Skeletal muscle tissue (tissue), 3 donors: ENCODE measurements at regions not wholly inside any gene's neighbourhood (a gene's known extent, or its start where the extent isn't known, plus 50 kb on each side); places are given as distances from the start of the nearest gene placed in this dataset.
"Not testable (repeated sequence)": the region's sequence is repeated elsewhere in the genome, so short reads cannot be mapped to it uniquely, and the experiment has no call there.

Experiments used
- H3K27ac ChIP-seq: one replicate; pipeline ENCODE4 v1.7.0; 2013; ENCODE audit warnings: mild to moderate bottlenecking, low read depth, low read length, inconsistent platforms
- H3K27me3 ChIP-seq, 3 donors: one replicate each; pipeline ENCODE4 v1.7.0; 2013; ENCODE audit warnings: low read length in 3 of 3; ENCODE audit not compliant: control insufficient read depth in 3 of 3, insufficient read depth in 3 of 3
- H3K36me3 ChIP-seq, 3 donors: one replicate each; pipeline ENCODE4 v1.7.0; 2013; ENCODE audit warnings: low read length in 3 of 3; ENCODE audit not compliant: control insufficient read depth in 3 of 3, insufficient read depth in 3 of 3
- H3K4me1 ChIP-seq, 3 donors: one replicate each; pipeline ENCODE4 v1.7.0; 2013; ENCODE audit warnings: low read length in 3 of 3, mild to moderate bottlenecking in 3 of 3; ENCODE audit not compliant: control insufficient read depth in 3 of 3, insufficient read depth in 3 of 3
- H3K4me3 ChIP-seq, 3 donors: one replicate each; pipeline ENCODE4 v1.7.0; 2013; ENCODE audit warnings: low read length in 3 of 3
- H3K9ac ChIP-seq, 3 donors: one replicate each; pipeline ENCODE4 v1.7.0; 2013; ENCODE audit warnings: low read length in 3 of 3, mild to moderate bottlenecking in 3 of 3, moderate library complexity in 2 of 3, low read depth in 1 of 3
- H3K9me3 ChIP-seq, 3 donors: one replicate each; pipeline ENCODE4 v1.7.0; 2013; ENCODE audit warnings: low read length in 3 of 3; ENCODE audit not compliant: control insufficient read depth in 3 of 3
- donor health status: Osteomylitis.

DNA sequence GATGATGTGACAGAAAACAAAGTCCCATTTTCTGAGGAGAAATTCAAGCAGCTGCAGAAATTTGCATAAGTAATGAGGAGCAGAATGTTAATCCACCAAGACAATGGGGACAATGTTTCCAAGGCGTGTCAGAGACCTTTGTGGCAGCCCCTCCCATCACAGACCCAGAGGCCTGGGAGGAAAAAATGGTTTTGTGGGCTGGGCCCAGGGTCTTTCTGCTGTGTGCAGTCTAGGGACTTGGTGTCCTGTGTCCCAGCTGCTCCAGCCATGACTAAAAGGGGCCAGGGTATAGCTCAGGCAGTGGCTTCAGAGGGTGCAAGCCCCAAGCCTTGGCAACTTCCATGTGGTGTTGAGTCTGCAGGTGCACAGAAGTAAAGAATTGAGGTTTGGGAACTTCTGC, 84.6 kb upstream of the THUMPD2 start:
- H3K9me3 ChIP-seq, H3K27ac ChIP-seq, H3K36me3 ChIP-seq, H3K9ac ChIP-seq, H3K27me3 ChIP-seq, H3K4me3 ChIP-seq, H3K4me1 ChIP-seq: not testable (repeated sequence)

GRCh38 chr2:39860538-39860937, 81.5 kb upstream of the THUMPD2 start:
- Histone ChIP-seq H3K27me3 (no peaks in the 10 kb centered on the region), H3K9ac (no peak overlapping the region), H3K36me3 (no peaks in the 10 kb centered on the region), H3K4me3 (no peak overlapping the region), H3K27ac (no peak overlapping the region), H3K9me3 (no peaks in the 10 kb centered on the region), H3K4me1 (no peaks in the 10 kb centered on the region)

- Histone ChIP-seq H3K4me3 (no peak overlapping the region), H3K9me3 (no peaks in the 10 kb centered on the region), H3K27me3 (no peaks in the 10 kb centered on the region), H3K9ac (no peak overlapping the region), H3K27ac (no peak overlapping the region), H3K4me1 (no peaks in the 10 kb centered on the region), H3K36me3 (no peaks in the 10 kb centered on the region)
Observed at GRCh38 chr2:39858677-39859076, 79.6 kb upstream of the THUMPD2 start.

DNA sequence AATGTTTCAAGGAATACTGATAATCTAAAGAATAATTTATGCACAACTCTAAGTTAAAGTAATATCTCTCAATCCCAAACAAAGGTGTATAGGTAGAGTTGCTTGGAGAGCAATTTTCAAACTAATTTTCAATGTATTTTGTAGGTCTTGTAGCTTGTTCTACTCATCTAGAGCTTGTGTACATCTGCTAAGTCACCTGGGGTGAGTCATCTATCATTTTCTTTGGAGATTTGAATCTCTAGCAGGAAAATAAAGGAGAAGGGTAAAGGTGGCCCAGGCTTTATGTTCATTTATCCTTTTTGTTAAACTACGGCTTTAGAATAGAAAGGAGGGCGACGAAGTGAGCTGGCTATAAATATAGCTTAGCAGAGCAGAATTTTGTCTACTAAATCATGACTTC, 76.8 kb upstream of the THUMPD2 start:
- H3K4me3 ChIP-seq: no peak overlapping the region
- H3K9ac ChIP-seq: no peak overlapping the region
- H3K4me1 ChIP-seq: peaks cover 0 to 5% (median 2%) of the 10 kb centered on the region in 3 donors
- no peak overlapping the region for H3K27ac ChIP-seq
- H3K27me3 ChIP-seq: no peaks in the 10 kb centered on the region
- H3K36me3 ChIP-seq: no peaks in the 10 kb centered on the region
- H3K9me3 ChIP-seq: no peaks in the 10 kb centered on the region

DNA sequence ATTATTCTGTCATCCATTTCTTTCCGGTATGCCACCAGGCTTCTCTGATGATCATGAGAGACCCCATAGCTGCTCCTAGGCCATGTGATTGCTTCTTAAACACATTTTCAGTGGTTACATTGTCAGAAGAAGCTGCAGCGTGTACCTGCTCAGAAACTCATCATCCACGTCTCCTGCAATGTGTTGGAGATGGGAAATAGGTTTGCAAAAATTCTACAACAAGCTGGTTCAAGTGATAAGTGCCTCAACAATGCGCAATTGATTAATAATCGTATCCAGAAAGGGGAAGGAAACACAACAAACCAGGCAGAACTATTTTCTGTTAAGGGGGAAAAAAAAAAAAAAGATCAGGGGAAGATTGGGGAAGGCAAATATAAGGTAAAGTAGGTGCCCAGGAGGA, 75.7 kb upstream of the THUMPD2 start:
- peaks cover 0 to 5% (median 2%) of the 10 kb centered on the region in 3 donors for H3K4me1 ChIP-seq
- no peak overlapping the region for H3K27ac ChIP-seq
- H3K4me3 ChIP-seq: no peak overlapping the region

GRCh38 chr2:39852831-39853230, 73.8 kb upstream of the THUMPD2 start:
- H3K27ac ChIP-seq: no peak overlapping the region
- no peak overlapping the region for H3K9ac ChIP-seq
- H3K9me3 ChIP-seq: no peaks in the 10 kb centered on the region
- H3K4me3 ChIP-seq: no peak overlapping the region
- no peaks in the 10 kb centered on the region for H3K36me3 ChIP-seq
- H3K27me3 ChIP-seq: no peaks in the 10 kb centered on the region
- H3K4me1 ChIP-seq: peaks cover 0 to 5% (median 2%) of the 10 kb centered on the region in 3 donors

More for the DNA sequence above, 75.7 kb upstream of the THUMPD2 start:
- Histone ChIP-seq H3K36me3 (no peaks in the 10 kb centered on the region), H3K9me3 (no peaks in the 10 kb centered on the region), H3K9ac (no peak overlapping the region), H3K27me3 (no peaks in the 10 kb centered on the region)

DNA sequence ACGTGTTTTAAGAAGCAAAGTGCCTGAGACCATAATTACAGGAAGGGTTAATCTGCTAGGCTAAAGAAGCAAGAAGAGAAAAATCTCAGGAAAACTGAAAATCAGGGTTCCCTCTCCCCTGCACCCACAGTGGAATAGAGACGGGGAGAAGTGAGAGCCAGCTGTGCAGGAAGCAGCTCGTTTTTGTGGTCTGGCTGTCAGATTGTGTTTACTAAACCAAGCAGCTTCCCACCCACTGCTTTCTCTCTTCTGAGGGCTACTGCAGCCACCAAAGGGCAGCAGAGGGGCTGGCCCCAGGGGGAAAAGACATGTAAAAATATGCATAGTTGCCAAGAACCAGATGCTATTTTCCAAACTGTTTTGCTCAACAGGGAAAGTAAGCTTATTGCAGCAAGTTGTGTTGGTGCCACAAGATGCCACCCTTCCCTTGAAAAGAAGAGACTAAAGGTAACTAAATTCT, 72.6 kb upstream of the THUMPD2 start:
- Histone ChIP-seq H3K4me3 (no peak overlapping the region), H3K27me3 (no peaks in the 10 kb centered on the region), H3K36me3 (no peaks in the 10 kb centered on the region), H3K4me1 (peaks cover 0 to 5% (median 2%) of the 10 kb centered on the region in 3 donors), H3K9ac (no peak overlapping the region), H3K9me3 (no peaks in the 10 kb centered on the region), H3K27ac (no peak overlapping the region)

GRCh38 chr2:39851251-39851650, 72.2 kb upstream of the THUMPD2 start:
- H3K27me3 ChIP-seq: no peaks in the 10 kb centered on the region
- no peaks in the 10 kb centered on the region for H3K9me3 ChIP-seq
- no peak overlapping the region for H3K4me3 ChIP-seq
- no peak overlapping the region for H3K27ac ChIP-seq
- H3K4me1 ChIP-seq: peaks cover 0 to 5% (median 2%) of the 10 kb centered on the region in 3 donors
- no peak overlapping the region for H3K9ac ChIP-seq
- no peaks in the 10 kb centered on the region for H3K36me3 ChIP-seq

DNA sequence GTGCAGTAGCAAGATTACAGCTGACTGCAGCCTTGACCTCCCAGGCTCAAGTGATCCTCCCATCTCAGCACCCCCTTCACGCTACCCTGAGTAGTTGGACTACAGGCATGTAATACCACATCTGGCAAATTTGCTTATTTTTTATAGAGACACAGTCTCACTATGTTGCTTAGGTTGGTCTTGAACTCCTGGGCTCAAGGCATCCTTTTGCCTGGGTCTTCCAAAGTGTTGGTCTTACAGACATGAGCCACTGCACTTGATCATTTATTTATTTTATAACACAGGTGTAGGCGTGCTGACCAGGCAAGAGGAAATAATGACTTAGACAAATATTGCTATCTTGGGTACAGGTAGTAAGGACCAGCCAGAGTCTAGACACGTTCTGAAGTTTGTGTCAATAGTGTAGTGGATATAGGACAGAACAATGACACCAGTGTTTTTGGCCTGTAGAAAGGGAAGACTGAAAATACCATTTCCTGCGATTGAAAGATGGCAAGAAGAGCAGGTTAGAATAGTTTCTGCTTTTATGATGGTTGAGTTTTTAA, 71.0 kb upstream of the THUMPD2 start:
- Histone ChIP-seq H3K27me3 (no peaks in the 10 kb centered on the region), H3K9ac (no peak overlapping the region)

GRCh38 chr2:39849064-39849463, 70.0 kb upstream of the THUMPD2 start:
- H3K9me3 ChIP-seq: no peaks in the 10 kb centered on the region
- no peak overlapping the region for H3K4me3 ChIP-seq
- H3K27ac ChIP-seq: no peak overlapping the region
- no peaks in the 10 kb centered on the region for H3K36me3 ChIP-seq
- H3K27me3 ChIP-seq: no peaks in the 10 kb centered on the region
- peaks cover 0 to 5% (median 2%) of the 10 kb centered on the region in 3 donors for H3K4me1 ChIP-seq
- no peak overlapping the region for H3K9ac ChIP-seq

More for the DNA sequence above, 71.0 kb upstream of the THUMPD2 start:
- peaks cover 0 to 5% (median 2%) of the 10 kb centered on the region in 3 donors for H3K4me1 ChIP-seq
- H3K27ac ChIP-seq: no peak overlapping the region
- no peaks in the 10 kb centered on the region for H3K36me3 ChIP-seq
- no peaks in the 10 kb centered on the region for H3K9me3 ChIP-seq
- no peak overlapping the region for H3K4me3 ChIP-seq
